Left cardiac atrium (tissue), 4 donors: ENCODE measurements at regions not wholly inside any gene's neighbourhood (a gene's known extent, or its start where the extent isn't known, plus 50 kb on each side); places are given as distances from the start of the nearest gene placed in this dataset.
A peak's percentile ranks its signal among the peaks of the same experiment; 100 is the strongest.
"Not testable (repeated sequence)": the region's sequence is repeated elsewhere in the genome, so short reads cannot be mapped to it uniquely, and the experiment has no call there.

Source experiments
- ATAC-seq, 2 donors: fragments of 200-7000 bp; cut with Tn5 transposase; one replicate each; pipeline ENCODE4 v1.9.1; 2020; ENCODE audit warnings: mild to moderate bottlenecking in 2 of 2, moderate library complexity in 2 of 2
- DNase-seq: peaks from one replicate; pipeline ENCODE4 v3.0.0-alpha.2; 2020
- intact Hi-C, 2 donors: fragments of 100-400 bp; cut with DNase I; formaldehyde crosslinking; loops; one replicate each; pipeline versions ENCODE4 v1.14.1 to v1.15.1; 2022 to 2023
- donor health status: DM: no; HTN: yes; CAD: no.
- donor health status: DM: no; HTN: yes; CAD: no; lungs with severe emphysema.
- donor health status: DM: yes; HTN: yes; CAD: no.
- donor health status: Dilated cardiomyopathy.

DNA sequence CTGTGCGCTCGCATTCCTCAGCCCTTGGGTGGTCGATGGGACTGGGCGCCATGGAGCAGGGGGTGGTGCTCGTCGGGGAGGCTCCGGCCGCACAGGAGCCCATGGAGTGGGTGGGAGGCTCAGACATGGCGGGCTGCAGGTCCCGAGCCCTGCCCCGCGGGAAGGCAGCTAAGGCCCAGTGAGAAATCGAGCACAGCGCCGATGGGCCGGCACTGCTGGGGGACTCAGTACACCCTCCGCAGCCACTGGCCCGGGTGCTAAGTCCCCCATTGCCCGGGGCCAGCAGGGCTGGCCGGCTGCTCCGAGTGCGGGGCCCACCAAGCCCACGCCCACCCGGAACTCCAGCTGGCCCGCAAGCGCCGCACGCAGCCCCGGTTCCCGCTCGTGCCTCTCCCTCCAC, 104.1 kb downstream of the SRGAP2 start:
- ATAC-seq, intact Hi-C loops, DNase-seq: not testable (repeated sequence)

DNA sequence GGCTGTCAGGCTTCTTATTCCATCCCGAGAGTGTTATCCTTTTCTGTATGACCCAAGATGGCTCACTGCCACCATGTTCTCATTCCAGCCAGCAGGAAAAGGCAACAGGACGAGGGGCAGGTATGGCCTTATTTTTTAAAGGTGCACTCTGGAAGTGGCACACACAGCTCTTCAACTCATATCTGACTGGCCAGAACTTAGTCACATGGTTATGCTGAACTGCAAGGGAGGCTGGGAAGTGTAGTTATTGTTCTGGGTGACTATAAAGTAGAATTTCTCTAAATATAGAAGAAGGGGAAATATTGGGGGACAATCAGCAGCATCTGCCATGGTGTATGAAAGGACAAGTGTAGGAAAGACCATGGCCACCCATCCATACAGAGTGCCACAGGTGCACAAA, 107.6 kb downstream of the SRGAP2 start:
- intact Hi-C loops: not testable (repeated sequence)

DNA sequence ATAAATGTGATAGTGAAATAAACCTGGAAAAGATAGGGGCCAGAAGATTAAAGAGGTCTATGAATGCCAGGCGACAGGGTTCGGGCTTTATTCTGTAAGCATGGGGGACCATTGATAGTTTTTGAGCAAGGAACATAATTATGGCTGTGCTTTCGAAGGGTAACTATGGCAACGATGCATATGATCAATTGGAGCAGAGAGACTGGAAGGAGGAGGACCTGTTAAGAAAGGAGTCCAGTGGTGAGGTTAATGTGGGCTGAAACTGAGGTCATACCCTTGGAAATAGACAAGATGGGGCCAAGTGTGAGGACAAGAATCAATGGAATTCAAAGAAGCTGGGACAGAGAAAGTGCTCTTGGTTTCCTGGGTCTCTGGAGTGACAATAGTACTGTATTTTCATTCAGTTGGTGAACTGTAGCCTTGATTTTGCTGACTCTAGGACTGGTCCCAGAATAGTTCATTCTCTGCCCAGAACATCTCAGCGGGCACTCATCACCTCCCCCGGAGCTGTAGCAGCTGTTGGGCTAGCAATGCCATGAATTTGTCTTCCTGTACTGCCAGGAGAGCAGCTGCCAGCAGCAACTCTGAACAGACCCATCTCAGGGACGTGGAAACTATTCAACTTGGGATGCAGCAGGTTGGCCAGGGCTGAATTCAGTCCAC, 108.4 kb downstream of the SRGAP2 start:
- intact Hi-C loops: not testable (repeated sequence)
- peak; percentile 58 for DNase-seq
- ATAC-seq: peak; percentile 94 to 99

More for the DNA sequence above, 107.6 kb downstream of the SRGAP2 start:
- not testable (repeated sequence) for DNase-seq
- peak in 1 of 2 donors; percentile 23 for ATAC-seq

- peak; percentile 45 to 51 for ATAC-seq
- DNase-seq, intact Hi-C loops: not testable (repeated sequence)
Measured at GRCh38 chr1:206312274-206312665, 108.9 kb downstream of the SRGAP2 start.

GRCh38 chr1:206314951-206315636, 111.8 kb downstream of the SRGAP2 start:
- intact Hi-C loops, DNase-seq: not testable (repeated sequence)
- peak in 1 of 2 donors; percentile 39 for ATAC-seq

DNA sequence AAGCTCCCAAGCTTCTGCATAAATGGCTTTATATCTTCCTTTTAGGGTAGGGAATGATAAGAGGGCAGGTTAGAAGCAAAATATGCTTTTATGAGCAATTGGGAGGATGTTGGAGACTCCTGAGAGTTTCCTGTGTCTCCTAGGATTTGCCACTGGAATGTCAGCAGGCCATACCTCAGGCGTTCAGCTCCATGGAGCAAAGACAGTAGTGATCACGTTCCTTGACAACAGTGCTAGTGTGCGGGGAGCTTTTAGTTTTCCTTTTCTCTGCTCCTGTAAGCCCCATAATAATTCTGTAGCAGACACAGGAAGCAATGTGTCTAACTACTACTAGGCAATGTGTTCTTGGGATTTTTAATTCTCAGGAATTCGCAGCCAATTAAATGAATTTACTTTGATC, 113.6 kb downstream of the SRGAP2 start:
- DNase-seq, intact Hi-C loops, ATAC-seq: not testable (repeated sequence)

DNA sequence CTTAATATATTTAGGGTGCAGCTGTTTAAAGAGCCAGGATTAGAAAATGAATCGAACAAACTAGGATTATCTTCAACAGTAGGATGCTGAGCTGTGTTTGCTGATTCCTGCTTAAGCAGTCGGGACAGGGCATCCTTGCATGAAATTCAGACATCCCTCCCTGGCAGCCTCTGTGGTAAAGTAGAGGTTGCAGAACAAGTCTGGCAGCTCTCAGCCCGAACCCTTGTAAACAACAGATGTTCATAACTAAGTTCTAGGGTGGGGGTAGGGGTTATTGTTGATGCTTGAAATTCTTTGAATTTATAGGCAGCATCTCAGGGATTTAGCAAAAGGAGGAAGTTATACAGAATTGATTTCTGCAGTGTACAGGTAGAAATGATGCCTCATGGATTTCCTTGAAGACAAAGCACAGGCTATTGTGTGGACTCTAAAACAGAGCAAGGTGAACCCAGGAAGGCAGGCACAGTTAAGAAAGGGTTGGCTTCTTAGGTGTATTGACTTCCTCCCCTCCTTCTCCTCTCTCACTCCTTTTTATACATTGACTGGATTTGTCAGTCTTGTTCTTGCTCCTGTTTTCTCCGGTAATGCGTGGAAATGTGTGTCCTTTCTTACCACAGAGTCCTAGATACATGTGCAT, 114.7 kb downstream of the SRGAP2 start:
- ATAC-seq, DNase-seq, intact Hi-C loops: not testable (repeated sequence)

GRCh38 chr1:206320227-206320626, 116.9 kb downstream of the SRGAP2 start:
- intact Hi-C loops, DNase-seq: not testable (repeated sequence)
- peak in 1 of 2 donors; percentile 45 for ATAC-seq

DNA sequence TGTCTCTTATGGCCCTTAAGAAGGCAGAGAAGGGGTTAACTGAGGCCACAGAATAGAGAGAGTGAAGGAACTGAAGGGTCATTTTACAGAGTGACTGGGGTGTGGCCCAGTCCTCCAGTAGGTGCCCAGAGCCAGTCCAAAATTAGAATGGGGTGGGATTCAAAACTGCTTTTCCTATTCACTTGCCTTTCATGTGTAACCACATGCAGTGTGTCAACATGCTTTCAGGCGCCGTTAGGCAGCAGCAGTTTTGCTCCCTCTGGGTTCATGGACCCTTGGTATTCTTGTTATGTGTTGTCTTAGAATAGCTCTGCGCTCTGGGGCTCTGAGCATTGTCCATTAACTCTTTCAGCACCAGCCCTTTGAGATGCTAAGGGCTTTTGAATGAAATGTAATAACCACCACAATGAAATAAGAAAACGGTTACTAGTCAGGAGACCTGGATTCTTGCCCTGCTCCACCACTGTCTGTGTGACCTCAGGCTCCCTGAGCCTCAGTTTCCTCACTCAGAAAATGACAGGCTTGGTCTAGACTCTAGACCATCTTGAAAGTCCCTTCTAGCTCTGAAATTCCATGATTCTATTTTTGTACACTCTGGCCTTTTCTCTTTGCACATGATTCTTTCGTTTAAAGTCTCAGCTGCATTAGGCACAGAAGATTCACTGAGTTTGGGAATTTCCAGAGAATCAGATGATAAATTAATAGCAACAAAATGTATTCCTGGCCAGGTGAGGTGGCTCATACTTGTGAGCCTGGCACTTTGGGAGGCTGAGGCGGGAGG, 123.0 kb downstream of the SRGAP2 start:
- ATAC-seq: peak; percentile 33 to 68
- DNase-seq, intact Hi-C loops: not testable (repeated sequence)

- intact Hi-C loops, ATAC-seq, DNase-seq: not testable (repeated sequence)
Measured at GRCh38 chr1:206331597-206331996, 128.3 kb downstream of the SRGAP2 start.

DNA sequence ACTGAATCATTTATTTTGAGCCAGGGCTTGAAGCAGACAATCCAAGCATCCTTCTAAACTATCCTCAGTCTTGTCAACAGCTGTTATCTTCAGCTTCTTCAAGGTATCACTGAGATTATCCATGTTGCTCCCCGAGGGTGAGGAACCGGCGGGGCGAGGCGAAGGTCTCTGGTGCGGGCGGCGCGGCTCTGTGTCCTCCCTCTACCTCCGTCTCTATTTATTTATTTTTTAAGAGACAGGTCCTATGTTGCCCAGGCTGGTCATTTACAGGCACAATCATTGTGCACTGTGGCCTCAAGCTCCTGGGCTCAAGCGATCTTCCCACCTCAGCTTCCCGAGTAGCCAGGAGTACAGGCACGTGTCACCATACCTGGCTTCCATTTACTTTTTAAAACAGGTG, 130.0 kb downstream of the SRGAP2 start:
- peak in 1 of 2 donors; percentile 29 for ATAC-seq
- intact Hi-C loops, DNase-seq: not testable (repeated sequence)

GRCh38 chr1:206333897-206334296, 130.6 kb downstream of the SRGAP2 start:
- intact Hi-C loops, DNase-seq: not testable (repeated sequence)
- ATAC-seq: peak; percentile 39 to 64

DNA sequence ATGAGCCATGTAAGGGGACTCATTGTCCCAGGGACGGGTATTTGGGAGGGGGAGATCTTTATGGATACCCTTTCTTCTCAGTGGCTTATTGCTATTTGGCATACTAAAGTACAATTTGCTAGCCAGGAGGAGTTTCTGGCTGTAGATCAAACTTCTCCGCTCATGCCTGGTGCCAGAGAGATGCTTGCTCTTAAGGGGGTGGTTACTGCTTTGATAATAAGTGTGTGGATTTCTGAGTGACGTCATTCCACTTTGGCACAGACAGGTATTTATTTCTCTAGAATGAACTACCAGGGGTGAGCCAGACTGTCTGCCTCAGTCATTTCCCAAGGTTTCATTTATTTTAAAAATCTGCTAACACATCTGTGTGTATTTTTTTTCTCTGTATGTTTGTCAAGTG, 131.1 kb downstream of the SRGAP2 start:
- intact Hi-C loops, DNase-seq: not testable (repeated sequence)
- peak; percentile 60 to 87 for ATAC-seq

GRCh38 chr1:206335162-206335561, 131.8 kb downstream of the SRGAP2 start:
- ATAC-seq, DNase-seq, intact Hi-C loops: not testable (repeated sequence)

DNA sequence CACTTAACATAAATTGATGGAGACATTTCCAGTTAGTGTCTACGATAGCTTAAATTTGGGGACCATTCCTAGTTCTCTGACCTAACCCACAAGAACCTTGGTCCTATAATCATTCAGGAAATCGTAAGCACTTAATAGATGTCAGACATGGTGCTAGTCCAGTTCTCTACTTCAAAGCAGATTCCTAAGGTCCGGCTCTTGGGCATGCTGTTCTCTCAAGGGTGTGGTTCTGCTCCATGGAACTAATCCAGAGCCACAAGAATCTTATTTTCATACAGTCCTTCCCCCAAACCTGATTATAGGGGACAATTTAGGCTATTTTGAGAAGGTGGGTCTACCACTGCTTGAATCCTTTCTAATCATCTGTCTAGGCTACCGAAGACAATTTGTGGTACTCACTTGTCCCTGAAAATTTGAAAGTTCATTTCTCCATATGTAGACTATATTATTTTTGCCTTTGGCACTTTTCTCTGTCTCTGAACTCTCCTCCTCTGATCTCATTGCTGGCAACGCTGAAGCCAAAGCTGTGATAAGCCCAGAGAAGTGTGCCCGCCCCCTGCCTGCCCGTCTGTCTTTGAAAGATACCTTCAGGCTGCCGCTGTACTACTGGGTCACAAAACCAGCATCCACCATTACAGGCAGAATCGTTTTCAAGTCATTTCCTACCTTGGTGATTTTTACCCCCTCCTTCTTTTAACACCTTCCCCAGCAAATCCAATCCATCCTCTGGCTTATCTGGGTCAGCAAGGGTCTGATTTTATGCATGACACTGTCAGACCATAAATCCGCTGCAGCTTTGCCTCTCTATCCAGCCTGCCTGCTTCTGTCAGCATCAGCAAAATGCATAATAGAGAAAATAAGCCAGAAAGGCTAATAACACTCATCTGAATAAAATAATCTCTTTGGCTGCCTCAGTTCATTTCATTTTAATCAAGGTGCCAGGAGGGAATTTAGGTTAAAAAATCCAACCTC, 132.8 kb downstream of the SRGAP2 start:
- peak; percentile 83 to 91 for ATAC-seq
- DNase-seq, intact Hi-C loops: not testable (repeated sequence)

- intact Hi-C loops, DNase-seq: not testable (repeated sequence)
- ATAC-seq: peak in 1 of 2 donors; percentile 4
Measured at GRCh38 chr1:206337024-206337423, 133.3 kb upstream of the IKBKE start.

- DNase-seq, intact Hi-C loops, ATAC-seq: not testable (repeated sequence)
Measured at GRCh38 chr1:206350493-206351275, 119.6 kb upstream of the IKBKE start.
